HCT116 (cell line): ENCODE measurements at regions not wholly inside any gene's neighbourhood (a gene's known extent, or its start where the extent isn't known, plus 50 kb on each side); places are given as distances from the start of the nearest gene placed in this dataset.

ENCODE experiments used
- CBX3 ChIP-seq: IDR thresholded peaks from 2 replicates; pipeline ENCODE4 v1.6.1; 2012; ENCODE audit warnings: low read depth
- EZH2 ChIP-seq: fragments of 200-600 bp; sonication (generic); IDR thresholded peaks from 2 replicates; pipeline ENCODE4 v1.6.1; 2017; ENCODE audit warnings: antibody characterized with exemption, mixed run types
- EZH2phosphoT487 ChIP-seq: fragments of 200-600 bp; IDR thresholded peaks from 2 replicates; pipeline ENCODE4 v1.6.1; 2018; ENCODE audit warnings: antibody characterized with exemption, borderline replicate concordance
- POLR2A ChIP-seq: IDR thresholded peaks from 2 replicates; pipeline ENCODE4 v1.7.0; 2011; ENCODE audit warnings: borderline replicate concordance; ENCODE audit not compliant: insufficient read depth, insufficient read length; ENCODE audit errors: extremely low read depth
- POLR2AphosphoS5 ChIP-seq: IDR thresholded peaks from 2 replicates; pipeline ENCODE4 v1.6.1; 2011; ENCODE audit warnings: mild to moderate bottlenecking, low read depth, low read length, moderate library complexity
- REST ChIP-seq: IDR thresholded peaks from 2 replicates; pipeline ENCODE4 v1.6.1; 2012; ENCODE audit warnings: low read depth
- TCF7L2 ChIP-seq: IDR thresholded peaks from 2 replicates; pipeline ENCODE4 v1.7.0; 2011; ENCODE audit warnings: borderline replicate concordance, inconsistent platforms; ENCODE audit not compliant: insufficient read depth, insufficient read length; ENCODE audit errors: extremely low read depth
- YY1 ChIP-seq: IDR thresholded peaks from 2 replicates; pipeline ENCODE4 v1.6.1; 2011; ENCODE audit warnings: low read length, low read depth, moderate library complexity, mild to moderate bottlenecking; ENCODE audit not compliant: insufficient replicate concordance; ENCODE audit errors: extremely low read depth
- TF ChIP-seq, protein P1 (sequence below), 3 experiments: fragments of 200-600 bp in 1 of 3; sonication (generic) in 1 of 3; IDR thresholded peaks in 2 of 3; conservative IDR thresholded peaks in 1 of 3; 2 replicates each; pipeline ENCODE4 v1.5.1; 2012 to 2017; ENCODE audit warnings: low read depth in 2 of 3, low read length in 2 of 3, antibody characterized with exemption in 1 of 3, borderline replicate concordance in 1 of 3, control low read depth in 1 of 3, mild to moderate bottlenecking in 1 of 3, mixed read lengths in 1 of 3, mixed run types in 1 of 3, moderate library complexity in 1 of 3; ENCODE audit not compliant: insufficient read depth in 1 of 3

GRCh38 chr2:33766175-33766574 is 167.1 kb upstream of the FAM98A start:
- TF ChIP-seq, protein P1, sequence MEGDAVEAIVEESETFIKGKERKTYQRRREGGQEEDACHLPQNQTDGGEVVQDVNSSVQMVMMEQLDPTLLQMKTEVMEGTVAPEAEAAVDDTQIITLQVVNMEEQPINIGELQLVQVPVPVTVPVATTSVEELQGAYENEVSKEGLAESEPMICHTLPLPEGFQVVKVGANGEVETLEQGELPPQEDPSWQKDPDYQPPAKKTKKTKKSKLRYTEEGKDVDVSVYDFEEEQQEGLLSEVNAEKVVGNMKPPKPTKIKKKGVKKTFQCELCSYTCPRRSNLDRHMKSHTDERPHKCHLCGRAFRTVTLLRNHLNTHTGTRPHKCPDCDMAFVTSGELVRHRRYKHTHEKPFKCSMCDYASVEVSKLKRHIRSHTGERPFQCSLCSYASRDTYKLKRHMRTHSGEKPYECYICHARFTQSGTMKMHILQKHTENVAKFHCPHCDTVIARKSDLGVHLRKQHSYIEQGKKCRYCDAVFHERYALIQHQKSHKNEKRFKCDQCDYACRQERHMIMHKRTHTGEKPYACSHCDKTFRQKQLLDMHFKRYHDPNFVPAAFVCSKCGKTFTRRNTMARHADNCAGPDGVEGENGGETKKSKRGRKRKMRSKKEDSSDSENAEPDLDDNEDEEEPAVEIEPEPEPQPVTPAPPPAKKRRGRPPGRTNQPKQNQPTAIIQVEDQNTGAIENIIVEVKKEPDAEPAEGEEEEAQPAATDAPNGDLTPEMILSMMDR (IDR thresholded peaks at IDR 0.05 in 2 of 3, conservative IDR thresholded peaks at IDR 0.05 in 1 of 3; ENCODE audit: borderline replicate concordance in 1 of 3, insufficient read depth in 1 of 3, low read depth in 2 of 3, low read length in 2 of 3) = no peak
- no peak for TF ChIP-seq EZH2phosphoT487
- TF ChIP-seq EZH2 = no peak
- TF ChIP-seq REST = no peak
- no peak for TF ChIP-seq TCF7L2
- no peak for TF ChIP-seq CBX3
- no peak for TF ChIP-seq YY1
- TF ChIP-seq POLR2A = no peak
- TF ChIP-seq POLR2AphosphoS5 = no peak
